K562 (cell line): ENCODE measurements at regions not wholly inside any gene's neighbourhood (a gene's known extent, or its start where the extent isn't known, plus 50 kb on each side); places are given as distances from the start of the nearest gene placed in this dataset.

Source experiments
- BACH1 ChIP-seq: fragments of 200-800 bp; sonication (Bioruptor generic); IDR thresholded peaks from 2 replicates; pipeline ENCODE4 v1.6.1; 2016; ENCODE audit warnings: missing genetic modification characterization, missing compliant biosample characterization
- CTCF ChIP-seq, 3 experiments: IDR thresholded peaks in 2 of 3; conservative IDR thresholded peaks in 1 of 3; 2 replicates each; pipeline ENCODE4 v1.5.1; 2011 to 2012; ENCODE audit warnings: low read length in 3 of 3, mild to moderate bottlenecking in 3 of 3, control low read depth in 2 of 3, improper control_type of control experiment in 1 of 3, inconsistent platforms in 1 of 3, low read depth in 1 of 3, mixed read lengths in 1 of 3, moderate library complexity in 1 of 3; ENCODE audit not compliant: insufficient read depth in 2 of 3
- TCF7 ChIP-seq: sonication (generic); IDR thresholded peaks from 2 replicates; pipeline ENCODE4 v1.6.1; 2016; ENCODE audit warnings: antibody characterized with exemption, borderline replicate concordance

GRCh38 chr2:238603596-238603995 lies 176.9 kb downstream of the ASB1 start:
- TF ChIP-seq CTCF (IDR thresholded peaks at IDR 0.05 in 2 of 3, conservative IDR thresholded peaks at IDR 0.05 in 1 of 3; ENCODE audit: insufficient read depth in 2 of 3, low read depth in 1 of 3, low read length in 3 of 3) (no peak), TCF7 (no peak), BACH1 (tag) (no peak)
